Activated CD4-positive, alpha-beta T cell treated with anti-CD3 and anti-CD28 coated beads, Interleukin-2, amount 10 ng/mL, durations not matched to agents 7 days and 5 days (primary cell): ENCODE measurements at regions not wholly inside any gene's neighbourhood (a gene's known extent, or its start where the extent isn't known, plus 50 kb on each side); places are given as distances from the start of the nearest gene placed in this dataset.

Experiments used
- CTCF ChIA-PET: fragments of 350-600 bp; sonication (Branson Sonifier 250); formaldehyde crosslinking; loops from one replicate; lab custom pipeline; 2021; ENCODE audit warnings: antibody characterized with exemption; lab: Charles Lee
- POLR2A ChIA-PET: fragments of 350-600 bp; sonication (Branson Sonifier 250); formaldehyde crosslinking; loops from one replicate; lab custom pipeline; 2021; ENCODE audit warnings: antibody characterized with exemption; lab: Charles Lee
- DNase-seq: peaks from one replicate; pipeline ENCODE4 v3.0.0-alpha.2; 2020
- H3K27ac Mint-ChIP-seq: one replicate; pipeline ENCODE4 v1.8.0; 2021; ENCODE audit warnings: mild to moderate bottlenecking, moderate library complexity, mixed read lengths
- H3K27me3 Mint-ChIP-seq: one replicate; pipeline ENCODE4 v1.8.0; 2021; ENCODE audit warnings: mixed read lengths
- H3K36me3 Mint-ChIP-seq: one replicate; pipeline ENCODE4 v1.8.0; 2021; ENCODE audit warnings: low read depth, mixed read lengths
- H3K4me1 Mint-ChIP-seq: one replicate; pipeline ENCODE4 v1.8.0; 2021; ENCODE audit warnings: mixed read lengths
- H3K4me3 Mint-ChIP-seq: one replicate; pipeline ENCODE4 v1.8.0; 2021; ENCODE audit warnings: mild to moderate bottlenecking, moderate library complexity, mixed read lengths
- H3K9me3 Mint-ChIP-seq: one replicate; pipeline ENCODE4 v1.8.0; 2021; ENCODE audit warnings: mixed read lengths

- H3K27me3 Mint-ChIP-seq: no peaks in the 10 kb centered on the region
- H3K36me3 Mint-ChIP-seq: peaks cover 12% of the 10 kb centered on the region
- no peak overlapping the region for H3K4me3 Mint-ChIP-seq
- H3K27ac Mint-ChIP-seq: no peak overlapping the region
- no peak for DNase-seq
- peaks cover 31% of the 10 kb centered on the region for H3K4me1 Mint-ChIP-seq
- CTCF ChIA-PET: interaction anchor here (1.1 kb wide), 1 partner anchor 40 kb away, joined by 4 read pairs; no protein-coding TSS in a partner anchor
- POLR2A ChIA-PET: no interaction called here
- H3K9me3 Mint-ChIP-seq: peaks cover 12% of the 10 kb centered on the region
Measured at GRCh38 chr15:31239409-31239808, 87.2 kb upstream of the KLF13 start.

- peak; percentile 70 for DNase-seq
- Mint-ChIP-seq H3K4me1 (peaks cover 44% of the 10 kb centered on the region), H3K27ac (peak overlapping the region; percentile 89), H3K36me3 (peaks cover 14% of the 10 kb centered on the region), H3K9me3 (peaks cover 12% of the 10 kb centered on the region), H3K4me3 (peak overlapping the region; percentile 8), H3K27me3 (peaks cover 4% of the 10 kb centered on the region)
- POLR2A ChIA-PET: interaction anchor here (0.7 kb wide), 1 partner anchor 122 kb away, joined by 3 read pairs; no protein-coding TSS in a partner anchor
- CTCF ChIA-PET: interaction anchor here (0.6 to 1.6 kb wide), 7 partner anchors 17 to 1845 kb away, joined by 3 to 5 read pairs (median 3); no protein-coding TSS in a partner anchor
Measured at GRCh38 chr15:31241888-31242522, 84.6 kb upstream of the KLF13 start.

DNA sequence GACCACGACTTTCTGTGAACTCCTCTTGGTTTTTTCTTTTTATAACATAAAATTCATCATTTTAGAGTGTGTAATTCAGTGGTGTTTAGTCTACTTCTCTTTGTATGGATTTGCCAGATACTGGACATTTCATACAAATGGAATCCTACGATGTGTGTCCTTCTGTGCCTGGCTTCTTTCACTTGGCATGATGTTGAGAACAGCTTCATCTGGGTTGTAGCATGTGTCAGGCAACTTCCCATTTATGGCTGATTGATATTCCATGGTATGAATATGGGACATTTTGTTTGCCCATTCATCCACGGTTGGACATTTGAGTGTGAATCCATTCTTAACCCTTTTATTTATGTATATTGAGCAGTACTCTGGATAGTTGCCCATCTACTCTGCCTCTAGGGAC, 82.7 kb upstream of the KLF13 start:
- H3K27me3 Mint-ChIP-seq: peaks cover 4% of the 10 kb centered on the region
- H3K4me3 Mint-ChIP-seq: no peak overlapping the region

DNA sequence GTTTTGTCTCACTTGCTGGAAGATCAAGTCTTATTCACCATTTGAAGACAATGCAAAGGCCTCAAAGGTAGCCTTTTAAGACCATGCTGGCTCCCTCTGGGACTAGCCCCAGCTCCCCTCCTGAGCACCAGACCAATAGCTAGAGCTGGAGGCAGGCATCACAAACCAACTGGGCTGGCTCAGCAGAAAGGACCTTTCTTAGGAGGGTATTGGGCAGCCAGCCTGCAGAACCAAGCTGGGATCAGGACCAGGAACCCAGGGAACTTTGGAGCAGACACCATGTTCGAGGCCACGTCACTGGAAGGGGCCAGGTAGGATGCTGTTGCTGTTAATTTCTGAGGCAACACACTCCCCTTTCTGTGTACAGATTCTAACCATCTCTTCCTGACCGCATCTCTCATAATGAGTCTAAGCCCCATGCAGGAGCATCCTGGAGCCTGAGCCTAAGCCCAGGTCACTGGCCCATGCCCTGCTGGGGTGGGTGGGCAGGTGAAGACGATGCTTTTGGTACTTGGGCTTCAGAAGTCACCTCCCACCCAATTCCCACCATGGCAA, 81.4 kb upstream of the KLF13 start:
- peaks cover 14% of the 10 kb centered on the region for H3K36me3 Mint-ChIP-seq
- peaks cover 12% of the 10 kb centered on the region for H3K9me3 Mint-ChIP-seq
- DNase-seq: no peak
- ChIA-PET CTCF (interaction anchor here (1.5 to 1.9 kb wide), 2 partner anchors 9 to 18 kb away, joined by 4 to 6 read pairs; no protein-coding TSS in a partner anchor), POLR2A (no interaction called here)
- peaks cover 29% of the 10 kb centered on the region for H3K4me1 Mint-ChIP-seq
- H3K27me3 Mint-ChIP-seq: peaks cover 4% of the 10 kb centered on the region
- H3K4me3 Mint-ChIP-seq: no peak overlapping the region
- H3K27ac Mint-ChIP-seq: no peak overlapping the region

More for the DNA sequence above, 82.7 kb upstream of the KLF13 start:
- POLR2A ChIA-PET: no interaction called here
- Mint-ChIP-seq H3K9me3 (peaks cover 12% of the 10 kb centered on the region), H3K4me1 (peaks cover 36% of the 10 kb centered on the region), H3K36me3 (peaks cover 14% of the 10 kb centered on the region), H3K27ac (no peak overlapping the region)
- CTCF ChIA-PET: interaction anchor here (0.9 to 1.9 kb wide), 3 partner anchors 10 to 145 kb away, joined by 3 to 6 read pairs (median 4); no protein-coding TSS in a partner anchor
- no peak for DNase-seq

DNA sequence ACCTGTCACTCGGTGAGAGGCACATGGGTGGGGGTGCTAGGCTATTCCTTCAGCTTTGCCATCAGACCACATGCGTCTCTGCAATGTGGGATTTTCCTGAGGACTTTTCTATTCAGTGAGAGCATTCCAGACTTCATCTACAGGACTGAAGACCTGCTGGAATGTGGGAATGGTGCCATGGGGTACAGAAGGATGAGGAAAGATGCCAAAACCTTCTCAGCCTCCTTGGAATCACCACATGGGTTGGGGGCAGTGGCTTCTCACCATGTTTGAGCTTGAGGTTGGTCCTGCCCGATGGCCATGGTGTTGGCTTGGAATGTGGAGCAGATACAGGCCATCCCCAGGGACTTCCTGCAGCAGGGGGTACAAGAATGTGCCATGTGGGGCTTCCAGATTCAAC, 80.9 kb upstream of the KLF13 start:
- peaks cover 4% of the 10 kb centered on the region for H3K27me3 Mint-ChIP-seq
- DNase-seq: no peak
- POLR2A ChIA-PET: no interaction called here
- H3K9me3 Mint-ChIP-seq: peaks cover 12% of the 10 kb centered on the region
- H3K4me1 Mint-ChIP-seq: peaks cover 27% of the 10 kb centered on the region
- H3K27ac Mint-ChIP-seq: no peak overlapping the region
- H3K36me3 Mint-ChIP-seq: peaks cover 14% of the 10 kb centered on the region
- no peak overlapping the region for H3K4me3 Mint-ChIP-seq
- CTCF ChIA-PET: no interaction called here

DNA sequence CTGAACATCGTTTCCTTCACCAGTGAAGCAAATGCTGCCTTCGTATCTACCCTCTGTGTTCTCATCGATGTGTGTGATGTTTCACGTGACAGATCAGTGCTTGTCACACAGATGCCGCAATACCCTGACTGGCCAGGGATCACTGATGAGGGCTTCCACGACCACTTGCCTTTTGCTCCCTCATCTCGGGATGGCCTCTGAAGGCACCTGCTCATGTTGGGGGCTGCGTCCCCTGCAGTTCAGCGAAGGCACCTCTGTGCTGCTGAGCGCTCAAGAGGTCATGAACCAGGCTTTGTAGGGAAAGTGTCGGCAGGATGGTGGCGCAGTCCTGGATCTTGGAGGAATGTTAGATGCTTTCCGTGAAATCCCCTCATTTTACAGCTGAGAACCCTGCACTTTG, 79.2 kb upstream of the KLF13 start:
- no peak for DNase-seq
- Mint-ChIP-seq H3K27me3 (peaks cover 7% of the 10 kb centered on the region), H3K4me3 (no peak overlapping the region), H3K36me3 (peaks cover 1% of the 10 kb centered on the region), H3K9me3 (peaks cover 3% of the 10 kb centered on the region), H3K27ac (no peak overlapping the region), H3K4me1 (peaks cover 13% of the 10 kb centered on the region)
- CTCF ChIA-PET: no interaction called here
- POLR2A ChIA-PET: no interaction called here

- Mint-ChIP-seq H3K9me3 (peaks cover 3% of the 10 kb centered on the region), H3K36me3 (peaks cover 1% of the 10 kb centered on the region), H3K4me1 (peaks cover 13% of the 10 kb centered on the region), H3K27me3 (peaks cover 7% of the 10 kb centered on the region), H3K4me3 (no peak overlapping the region), H3K27ac (no peak overlapping the region)
- ChIA-PET POLR2A (no interaction called here), CTCF (no interaction called here)
- no peak for DNase-seq
Measured at GRCh38 chr15:31248263-31248662, 78.4 kb upstream of the KLF13 start.

- Mint-ChIP-seq H3K27ac (no peak overlapping the region), H3K36me3 (peaks cover 1% of the 10 kb centered on the region), H3K9me3 (peaks cover 1% of the 10 kb centered on the region), H3K27me3 (peaks cover 7% of the 10 kb centered on the region), H3K4me1 (peaks cover 13% of the 10 kb centered on the region), H3K4me3 (no peak overlapping the region)
- ChIA-PET CTCF (no interaction called here), POLR2A (no interaction called here)
- no peak for DNase-seq
Measured at GRCh38 chr15:31248951-31249350, 77.7 kb upstream of the KLF13 start.

DNA sequence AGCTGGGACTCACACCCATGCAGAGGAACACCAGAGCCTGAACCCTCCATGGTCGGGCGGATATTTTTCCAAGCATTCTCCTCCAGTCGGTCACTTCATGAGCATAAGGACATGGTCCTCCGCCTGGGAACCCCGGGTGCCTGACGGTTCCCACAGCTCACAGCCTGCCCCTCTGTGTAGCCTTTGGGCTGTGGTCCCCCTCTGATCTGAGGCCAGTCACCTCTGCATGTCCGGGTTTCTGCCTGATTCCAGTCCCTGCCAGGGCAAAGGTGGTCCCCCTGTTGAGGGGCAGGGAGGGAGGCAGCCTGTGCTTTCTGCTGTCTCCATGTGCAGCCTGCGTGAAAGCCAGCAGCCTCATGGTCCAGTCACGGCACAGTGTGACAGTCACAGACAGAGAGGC, 76.6 kb upstream of the KLF13 start:
- Mint-ChIP-seq H3K36me3 (no peaks in the 10 kb centered on the region), H3K4me3 (no peak overlapping the region), H3K27ac (no peak overlapping the region), H3K27me3 (peaks cover 7% of the 10 kb centered on the region), H3K9me3 (peaks cover 2% of the 10 kb centered on the region), H3K4me1 (peaks cover 17% of the 10 kb centered on the region)
- ChIA-PET CTCF (interaction anchor here (1.6 kb wide), 1 partner anchor 50 kb away, joined by 3 read pairs; no protein-coding TSS in a partner anchor), POLR2A (no interaction called here)
- DNase-seq: no peak

DNA sequence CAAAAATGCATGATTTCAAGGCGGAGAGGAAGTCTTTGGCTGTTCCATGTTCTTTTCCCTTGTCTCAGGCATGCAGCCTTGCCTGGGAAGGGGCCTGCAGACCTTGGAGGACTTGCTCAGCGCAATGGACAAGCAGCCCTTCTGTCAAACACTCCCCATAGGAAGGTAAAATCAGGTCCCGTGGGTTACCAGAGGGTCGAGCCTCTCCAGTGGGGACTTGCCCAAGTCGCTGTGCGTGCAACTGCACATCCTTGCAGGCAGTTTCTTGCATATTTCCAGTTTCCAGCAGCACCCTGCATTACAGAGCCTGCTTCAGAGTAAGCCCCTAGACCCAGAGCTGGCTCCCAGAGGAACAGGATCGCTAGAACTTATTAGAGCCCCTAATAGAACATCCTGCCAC, 75.5 kb upstream of the KLF13 start:
- Mint-ChIP-seq H3K27me3 (peaks cover 7% of the 10 kb centered on the region), H3K27ac (no peak overlapping the region), H3K4me3 (no peak overlapping the region), H3K36me3 (no peaks in the 10 kb centered on the region), H3K9me3 (peaks cover 2% of the 10 kb centered on the region), H3K4me1 (peaks cover 21% of the 10 kb centered on the region)
- DNase-seq: no peak
- ChIA-PET CTCF (interaction anchor here (1.6 to 5.9 kb wide), 2 partner anchors 15 to 51 kb away, joined by 3 to 49 read pairs; no protein-coding TSS in a partner anchor), POLR2A (no interaction called here)

DNA sequence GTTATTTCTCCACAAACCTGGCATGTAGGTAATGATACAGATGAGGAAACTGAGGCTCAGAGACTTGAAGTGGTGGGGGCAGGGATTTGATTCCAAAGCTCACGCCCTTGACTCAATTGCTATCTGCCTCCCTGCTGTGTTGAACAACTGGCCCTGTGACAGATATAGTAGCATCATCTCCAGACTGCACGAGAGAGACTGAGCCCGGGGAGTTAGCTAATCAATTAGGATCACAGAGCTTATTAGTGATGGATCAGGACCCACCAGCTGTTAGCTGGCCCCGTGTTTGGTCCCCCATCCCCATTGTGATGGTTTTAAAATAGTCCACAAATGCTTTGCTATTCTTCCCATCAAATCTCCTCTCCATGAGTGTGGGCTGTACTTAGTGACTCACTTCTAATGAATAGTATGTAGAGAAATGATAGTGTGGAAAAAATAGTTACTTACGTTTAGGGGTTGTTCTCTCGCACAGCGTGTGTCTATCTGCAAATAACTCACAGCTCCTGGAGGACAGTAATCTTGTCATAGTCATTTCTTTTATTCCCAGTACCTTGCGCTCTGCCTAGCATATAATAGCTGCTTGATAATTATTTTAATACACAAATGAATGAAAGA, 74.4 kb upstream of the KLF13 start:
- no peaks in the 10 kb centered on the region for H3K36me3 Mint-ChIP-seq
- no peak for DNase-seq
- peaks cover 2% of the 10 kb centered on the region for H3K9me3 Mint-ChIP-seq
- ChIA-PET POLR2A (no interaction called here), CTCF (interaction anchor here (0.9 to 5.9 kb wide), 2 partner anchors 14 to 331 kb away, joined by 3 to 49 read pairs; no protein-coding TSS in a partner anchor)
- no peak overlapping the region for H3K27ac Mint-ChIP-seq
- peaks cover 3% of the 10 kb centered on the region for H3K27me3 Mint-ChIP-seq
- no peak overlapping the region for H3K4me3 Mint-ChIP-seq
- H3K4me1 Mint-ChIP-seq: peaks cover 28% of the 10 kb centered on the region

GRCh38 chr15:31254431-31255175, 72.0 kb upstream of the KLF13 start:
- peaks cover 8% of the 10 kb centered on the region for H3K27me3 Mint-ChIP-seq
- no peak overlapping the region for H3K4me3 Mint-ChIP-seq
- peaks cover 49% of the 10 kb centered on the region for H3K4me1 Mint-ChIP-seq
- DNase-seq: no peak
- peak overlapping the region; percentile 57 for H3K27ac Mint-ChIP-seq
- ChIA-PET POLR2A (no interaction called here), CTCF (interaction anchor here (0.7 to 5.9 kb wide), 3 partner anchors 10 to 20 kb away, joined by 3 to 49 read pairs (median 6); no protein-coding TSS in a partner anchor)
- peaks cover 4% of the 10 kb centered on the region for H3K36me3 Mint-ChIP-seq
- H3K9me3 Mint-ChIP-seq: peaks cover 8% of the 10 kb centered on the region
